ENCODE measurements at regions not wholly inside any gene's neighbourhood (a gene's known extent, or its start where the extent isn't known, plus 50 kb on each side); places are given as distances from the start of the nearest gene placed in this dataset.

DNA sequence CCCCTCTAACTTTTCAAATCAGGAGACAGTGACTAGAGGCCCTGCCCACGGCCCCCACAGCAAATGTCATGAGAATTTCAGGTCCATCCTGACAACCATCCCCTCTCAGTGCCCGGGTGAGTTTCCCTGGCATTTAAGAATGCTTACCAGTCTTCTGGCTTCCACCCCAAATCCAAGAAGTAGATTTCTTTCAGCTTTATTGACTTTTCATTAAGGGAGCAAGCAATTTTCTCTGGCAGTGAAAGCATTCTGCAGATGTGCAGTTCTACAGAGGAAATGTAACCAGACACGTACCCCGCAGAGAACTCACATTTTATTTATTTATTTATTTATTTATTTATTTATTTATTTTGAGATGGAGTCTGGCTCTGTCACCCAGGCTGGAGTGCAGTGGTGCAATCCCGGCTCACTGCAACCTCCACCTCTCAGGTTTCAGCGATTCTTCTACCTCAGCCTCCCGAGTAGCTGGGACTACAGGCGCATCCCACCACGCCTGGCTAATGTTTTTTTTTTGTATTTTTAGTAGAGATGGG is 120.9 kb upstream of the KCTD7 start:
- H3K36me3 ChIP-seq (ENCODE audit: control insufficient read depth in 2 of 2, extremely low read depth in 1 of 2, insufficient read depth in 2 of 2, low read length in 2 of 2), result no peaks in the 10 kb centered on the region
- no peak for DNase-seq (ENCODE audit: low read depth, low spot score)
- H3K9me1 ChIP-seq (ENCODE audit: control insufficient read depth, extremely low read depth, insufficient read depth, low read length), result no peaks in the 10 kb centered on the region
- no peaks in the 10 kb centered on the region for H3K4me1 ChIP-seq (ENCODE audit: control insufficient read depth, extremely low read depth, insufficient read depth, low read length)
- no peak overlapping the region for H3K4me3 ChIP-seq (ENCODE audit: control insufficient read depth in 2 of 3, extremely low read depth in 1 of 3, insufficient read depth in 2 of 3, low read depth in 1 of 3, low read length in 3 of 3)
- no peak overlapping the region for H3K9ac ChIP-seq (ENCODE audit: control insufficient read depth, extremely low read depth, insufficient read depth, low read length)
- no peak for TF ChIP-seq EZH2 (IDR thresholded peaks at IDR 0.05; ENCODE audit: low read length)
- FAIRE-seq, result no peak
- dilution Hi-C loops (cut with MboI; ENCODE audit: extremely low pct_ligation_motif_present, low sequenced_read_pairs), result no loop called here
- no peak overlapping the region for H3K4me2 ChIP-seq (ENCODE audit: control insufficient read depth, extremely low read depth, insufficient read depth, low read depth, low read length)
- no peaks in the 10 kb centered on the region for H3K9me3 ChIP-seq (ENCODE audit: control insufficient read depth, low read depth, low read length)
- no peak overlapping the region for H3K27ac ChIP-seq (ENCODE audit: control insufficient read depth, insufficient read depth, low read length)
- H4K20me1 ChIP-seq (ENCODE audit: control insufficient read depth, extremely low read depth, insufficient read depth, low read length), result no peaks in the 10 kb centered on the region
- no peak overlapping the region for H2AFZ ChIP-seq (ENCODE audit: control insufficient read depth, low read length)
- H3K79me2 ChIP-seq (ENCODE audit: control insufficient read depth, insufficient read depth, low read length), result no peaks in the 10 kb centered on the region
- H3K27me3 ChIP-seq (ENCODE audit: control insufficient read depth, extremely low read depth, insufficient read depth, low read length), result peaks cover 17% of the 10 kb centered on the region

GRCh38 chr7:66508431-66508830 is 120.2 kb upstream of the KCTD7 start:
- Histone ChIP-seq H3K4me3 (ENCODE audit: control insufficient read depth in 2 of 3, extremely low read depth in 1 of 3, insufficient read depth in 2 of 3, low read depth in 1 of 3, low read length in 3 of 3) (no peak overlapping the region), H3K9me3 (ENCODE audit: control insufficient read depth, low read depth, low read length) (no peaks in the 10 kb centered on the region), H4K20me1 (ENCODE audit: control insufficient read depth, extremely low read depth, insufficient read depth, low read length) (no peaks in the 10 kb centered on the region), H3K4me1 (ENCODE audit: control insufficient read depth, extremely low read depth, insufficient read depth, low read length) (no peaks in the 10 kb centered on the region), H3K36me3 (ENCODE audit: control insufficient read depth in 2 of 2, extremely low read depth in 1 of 2, insufficient read depth in 2 of 2, low read length in 2 of 2) (no peaks in the 10 kb centered on the region), H3K4me2 (ENCODE audit: control insufficient read depth, extremely low read depth, insufficient read depth, low read depth, low read length) (no peak overlapping the region), H2AFZ (ENCODE audit: control insufficient read depth, low read length) (no peak overlapping the region), H3K79me2 (ENCODE audit: control insufficient read depth, insufficient read depth, low read length) (no peaks in the 10 kb centered on the region), H3K9me1 (ENCODE audit: control insufficient read depth, extremely low read depth, insufficient read depth, low read length) (no peaks in the 10 kb centered on the region), H3K27ac (ENCODE audit: control insufficient read depth, insufficient read depth, low read length) (no peak overlapping the region), H3K27me3 (ENCODE audit: control insufficient read depth, extremely low read depth, insufficient read depth, low read length) (peaks cover 17% of the 10 kb centered on the region), H3K9ac (ENCODE audit: control insufficient read depth, extremely low read depth, insufficient read depth, low read length) (no peak overlapping the region)
- TF ChIP-seq EZH2 (IDR thresholded peaks at IDR 0.05; ENCODE audit: low read length), result no peak
- TF ChIP-seq, protein P1, sequence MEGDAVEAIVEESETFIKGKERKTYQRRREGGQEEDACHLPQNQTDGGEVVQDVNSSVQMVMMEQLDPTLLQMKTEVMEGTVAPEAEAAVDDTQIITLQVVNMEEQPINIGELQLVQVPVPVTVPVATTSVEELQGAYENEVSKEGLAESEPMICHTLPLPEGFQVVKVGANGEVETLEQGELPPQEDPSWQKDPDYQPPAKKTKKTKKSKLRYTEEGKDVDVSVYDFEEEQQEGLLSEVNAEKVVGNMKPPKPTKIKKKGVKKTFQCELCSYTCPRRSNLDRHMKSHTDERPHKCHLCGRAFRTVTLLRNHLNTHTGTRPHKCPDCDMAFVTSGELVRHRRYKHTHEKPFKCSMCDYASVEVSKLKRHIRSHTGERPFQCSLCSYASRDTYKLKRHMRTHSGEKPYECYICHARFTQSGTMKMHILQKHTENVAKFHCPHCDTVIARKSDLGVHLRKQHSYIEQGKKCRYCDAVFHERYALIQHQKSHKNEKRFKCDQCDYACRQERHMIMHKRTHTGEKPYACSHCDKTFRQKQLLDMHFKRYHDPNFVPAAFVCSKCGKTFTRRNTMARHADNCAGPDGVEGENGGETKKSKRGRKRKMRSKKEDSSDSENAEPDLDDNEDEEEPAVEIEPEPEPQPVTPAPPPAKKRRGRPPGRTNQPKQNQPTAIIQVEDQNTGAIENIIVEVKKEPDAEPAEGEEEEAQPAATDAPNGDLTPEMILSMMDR (optimal IDR thresholded peaks at IDR 0.05 in 1 of 3, IDR thresholded peaks at IDR 0.05 in 1 of 3, conservative IDR thresholded peaks at IDR 0.05 in 1 of 3; ENCODE audit: extremely low read depth in 1 of 3, insufficient read depth in 2 of 3, low read length in 3 of 3), result no peak
- FAIRE-seq (no peak), DNase-seq (ENCODE audit: low read depth, low spot score) (no peak)
- dilution Hi-C loops (cut with MboI; ENCODE audit: extremely low pct_ligation_motif_present, low sequenced_read_pairs), result no loop called here

DNA sequence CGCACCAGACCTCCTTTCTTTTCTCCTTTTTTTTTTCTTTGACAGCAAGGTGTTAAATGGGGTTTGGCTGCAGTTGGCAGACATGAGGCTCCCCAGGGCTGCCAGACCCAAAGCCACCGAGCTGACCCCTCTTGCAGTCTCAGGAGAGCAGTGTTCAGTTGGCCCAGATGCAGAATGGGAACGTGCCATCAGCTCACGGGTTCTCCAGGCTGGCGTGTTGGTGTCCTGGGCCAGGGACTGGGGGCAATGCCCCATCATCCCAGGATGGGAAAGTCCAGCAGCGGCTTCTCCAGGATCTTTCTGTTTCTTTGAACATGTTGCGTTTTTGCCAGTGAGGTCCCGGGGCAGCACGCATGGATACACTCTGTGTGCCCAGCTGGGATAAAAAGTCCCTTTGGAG is 114.6 kb upstream of the KCTD7 start:
- dilution Hi-C loops (cut with MboI; ENCODE audit: extremely low pct_ligation_motif_present, low sequenced_read_pairs), result no loop called here
- no peak for DNase-seq (ENCODE audit: low read depth, low spot score)
- Histone ChIP-seq H3K4me3 (ENCODE audit: control insufficient read depth in 2 of 3, extremely low read depth in 1 of 3, insufficient read depth in 2 of 3, low read depth in 1 of 3, low read length in 3 of 3) (no peak overlapping the region), H4K20me1 (ENCODE audit: control insufficient read depth, extremely low read depth, insufficient read depth, low read length) (no peaks in the 10 kb centered on the region), H3K4me2 (ENCODE audit: control insufficient read depth, extremely low read depth, insufficient read depth, low read depth, low read length) (no peak overlapping the region), H3K9me1 (ENCODE audit: control insufficient read depth, extremely low read depth, insufficient read depth, low read length) (no peaks in the 10 kb centered on the region), H3K79me2 (ENCODE audit: control insufficient read depth, insufficient read depth, low read length) (no peaks in the 10 kb centered on the region), H2AFZ (ENCODE audit: control insufficient read depth, low read length) (no peak overlapping the region), H3K27me3 (ENCODE audit: control insufficient read depth, extremely low read depth, insufficient read depth, low read length) (no peaks in the 10 kb centered on the region), H3K9ac (ENCODE audit: control insufficient read depth, extremely low read depth, insufficient read depth, low read length) (no peak overlapping the region), H3K36me3 (ENCODE audit: control insufficient read depth in 2 of 2, extremely low read depth in 1 of 2, insufficient read depth in 2 of 2, low read length in 2 of 2) (no peaks in the 10 kb centered on the region), H3K27ac (ENCODE audit: control insufficient read depth, insufficient read depth, low read length) (no peak overlapping the region), H3K9me3 (ENCODE audit: control insufficient read depth, low read depth, low read length) (no peaks in the 10 kb centered on the region), H3K4me1 (ENCODE audit: control insufficient read depth, extremely low read depth, insufficient read depth, low read length) (no peaks in the 10 kb centered on the region)
- no peak for FAIRE-seq
- TF ChIP-seq EZH2 (IDR thresholded peaks at IDR 0.05; ENCODE audit: low read length), result no peak
- TF ChIP-seq, protein P1 (optimal IDR thresholded peaks at IDR 0.05 in 1 of 3, IDR thresholded peaks at IDR 0.05 in 1 of 3, conservative IDR thresholded peaks at IDR 0.05 in 1 of 3; ENCODE audit: extremely low read depth in 1 of 3, insufficient read depth in 2 of 3, low read length in 3 of 3), result no peak
